DND-41 (cell line): ENCODE measurements at regions not wholly inside any gene's neighbourhood (a gene's known extent, or its start where the extent isn't known, plus 50 kb on each side); places are given as distances from the start of the nearest gene placed in this dataset.

Experiments used
- ATAC-seq: fragments of 200-7000 bp; cut with Tn5 transposase; 3 replicates; pipeline ENCODE4 v1.9.1; 2021; ENCODE audit warnings: low read depth; ENCODE audit not compliant: insufficient read depth
- DNase-seq: peaks from one replicate; pipeline ENCODE4 v3.0.0-alpha.2; 2020
- H2AFZ ChIP-seq: 2 replicates; pipeline ENCODE4 v1.6.0; 2012; ENCODE audit warnings: low read depth, low read length
- H3K27ac ChIP-seq: 2 replicates; pipeline ENCODE4 v1.5.1; 2012; ENCODE audit warnings: low read length, inconsistent platforms
- H3K27me3 ChIP-seq: fragments of 200-600 bp; sonication (generic); 2 replicates; pipeline ENCODE4 v1.6.0; 2012; ENCODE audit warnings: low read length, mild to moderate bottlenecking, inconsistent platforms; ENCODE audit not compliant: insufficient read depth, poor library complexity
- H3K36me3 ChIP-seq: 2 replicates; pipeline ENCODE4 v1.5.1; 2012; ENCODE audit warnings: low read length, inconsistent platforms; ENCODE audit not compliant: insufficient read depth
- H3K4me1 ChIP-seq: 2 replicates; pipeline ENCODE4 v1.5.1; 2012; ENCODE audit warnings: mild to moderate bottlenecking, low read length; ENCODE audit not compliant: insufficient read depth
- H3K4me2 ChIP-seq: 2 replicates; pipeline ENCODE4 v1.6.0; 2012; ENCODE audit warnings: mild to moderate bottlenecking, moderate library complexity, low read length, inconsistent platforms; ENCODE audit not compliant: insufficient read depth
- H3K4me3 ChIP-seq, 2 experiments: fragments of 200-600 bp in 1 of 2; shearing (Covaris generic) in 1 of 2; 2 replicates each; pipeline ENCODE4 v1.5.1; 2012 to 2016; ENCODE audit warnings: inconsistent platforms in 2 of 2, low read length in 2 of 2, mild to moderate bottlenecking in 2 of 2, low read depth in 1 of 2, moderate library complexity in 1 of 2
- H3K79me2 ChIP-seq: 2 replicates; pipeline ENCODE4 v1.6.0; 2012; ENCODE audit warnings: low read length, inconsistent platforms; ENCODE audit not compliant: insufficient read depth
- H3K9ac ChIP-seq: 2 replicates; pipeline ENCODE4 v1.6.0; 2012; ENCODE audit warnings: low read depth, mild to moderate bottlenecking, inconsistent platforms, low read length, moderate library complexity
- H3K9me3 ChIP-seq: 2 replicates; pipeline ENCODE4 v1.5.1; 2012; ENCODE audit warnings: low read length, moderate library complexity, mild to moderate bottlenecking, inconsistent platforms; ENCODE audit not compliant: insufficient read depth, severe bottlenecking
- H4K20me1 ChIP-seq: 2 replicates; pipeline ENCODE4 v1.6.0; 2012; ENCODE audit warnings: low read length; ENCODE audit not compliant: insufficient read depth
- CTCF ChIP-seq: IDR thresholded peaks from 2 replicates; pipeline ENCODE4 v1.5.1; 2012; ENCODE audit warnings: borderline replicate concordance, low read length, moderate library complexity, mild to moderate bottlenecking; ENCODE audit not compliant: poor library complexity, severe bottlenecking; ENCODE audit errors: extremely low read depth
- EZH2 ChIP-seq: IDR thresholded peaks from 3 replicates; pipeline ENCODE4 v1.6.1; 2012; ENCODE audit warnings: borderline replicate concordance, low read depth, mild to moderate bottlenecking, moderate library complexity, low read length, inconsistent platforms; ENCODE audit not compliant: severe bottlenecking

- peaks cover 4% of the 10 kb centered on the region for H3K4me1 ChIP-seq
- H3K36me3 ChIP-seq = no peaks in the 10 kb centered on the region
- H3K27me3 ChIP-seq = peaks cover 41% of the 10 kb centered on the region
- H4K20me1 ChIP-seq = peaks cover 2% of the 10 kb centered on the region; the same call in 1 of the 2 replicates
- no peaks in the 10 kb centered on the region for H3K9me3 ChIP-seq
- TF ChIP-seq CTCF (no peak), EZH2 (no peak)
- H2AFZ ChIP-seq = no peak overlapping the region
- DNase-seq (no peak), ATAC-seq (no peak)
- no peaks in the 10 kb centered on the region for H3K79me2 ChIP-seq
- no peak overlapping the region for H3K4me2 ChIP-seq
- no peak overlapping the region for H3K4me3 ChIP-seq
- no peak overlapping the region for H3K27ac ChIP-seq
- no peak overlapping the region for H3K9ac ChIP-seq
Observed at GRCh38 chr12:115450710-115451109, 766.7 kb upstream of the TBX3 start.

- Histone ChIP-seq H2AFZ (no peak overlapping the region), H3K79me2 (no peaks in the 10 kb centered on the region), H3K27ac (no peak overlapping the region), H3K36me3 (no peaks in the 10 kb centered on the region), H3K27me3 (peaks cover 43% of the 10 kb centered on the region), H3K4me3 (no peak overlapping the region), H3K9ac (no peak overlapping the region), H3K4me1 (peaks cover 4% of the 10 kb centered on the region), H3K9me3 (no peaks in the 10 kb centered on the region), H3K4me2 (no peak overlapping the region), H4K20me1 (peaks cover 2% of the 10 kb centered on the region; the same call in 1 of the 2 replicates)
- ATAC-seq (no peak), DNase-seq (no peak)
- TF ChIP-seq EZH2 (no peak), CTCF (no peak)
Observed at GRCh38 chr12:115450017-115450416, 766.0 kb upstream of the TBX3 start.

- H3K4me3 ChIP-seq = no peak overlapping the region
- peaks cover 45% of the 10 kb centered on the region for H3K27me3 ChIP-seq
- H3K79me2 ChIP-seq = no peaks in the 10 kb centered on the region
- H4K20me1 ChIP-seq = peaks cover 2% of the 10 kb centered on the region; the same call in 1 of the 2 replicates
- no peak overlapping the region for H3K27ac ChIP-seq
- ATAC-seq = no peak
- H3K4me1 ChIP-seq = peaks cover 4% of the 10 kb centered on the region
- H3K9ac ChIP-seq = no peak overlapping the region
- no peak overlapping the region for H2AFZ ChIP-seq
- H3K4me2 ChIP-seq = no peak overlapping the region
- DNase-seq = no peak
- no peaks in the 10 kb centered on the region for H3K9me3 ChIP-seq
- no peaks in the 10 kb centered on the region for H3K36me3 ChIP-seq
- TF ChIP-seq EZH2 (no peak), CTCF (no peak)
Observed at GRCh38 chr12:115449526-115449925, 765.6 kb upstream of the TBX3 start.

- H3K27me3 ChIP-seq = peaks cover 16% of the 10 kb centered on the region
- no peak overlapping the region for H2AFZ ChIP-seq
- H3K9ac ChIP-seq = no peak overlapping the region
- TF ChIP-seq CTCF (no peak), EZH2 (no peak)
- no peak for DNase-seq
- H3K36me3 ChIP-seq = no peaks in the 10 kb centered on the region
- no peak overlapping the region for H3K27ac ChIP-seq
- no peaks in the 10 kb centered on the region for H3K79me2 ChIP-seq
- no peaks in the 10 kb centered on the region for H4K20me1 ChIP-seq
- no peak overlapping the region for H3K4me3 ChIP-seq
- no peaks in the 10 kb centered on the region for H3K4me1 ChIP-seq
- H3K4me2 ChIP-seq = no peak overlapping the region
- ATAC-seq = no peak
- H3K9me3 ChIP-seq = no peaks in the 10 kb centered on the region
Observed at GRCh38 chr12:115444346-115444745, 760.4 kb upstream of the TBX3 start.
